HG03060 (cell line): ENCODE measurements at regions not wholly inside any gene's neighbourhood (a gene's known extent, or its start where the extent isn't known, plus 50 kb on each side); places are given as distances from the start of the nearest gene placed in this dataset.

Experiments
- ATAC-seq: cut with Tn5 transposase; IDR thresholded peaks from one replicate; pipeline ENCODE4 v1.9.1; 2021; ENCODE audit warnings: low read depth, moderate number of reproducible peaks; ENCODE audit not compliant: unreplicated experiment

- ATAC-seq, result no peak
These were observed 166.2 kb downstream of the ZIC1 start for GRCh38 chr3:147575391-147575790.

GRCh38 chr3:147582642-147583041 is 173.5 kb downstream of the ZIC1 start:
- ATAC-seq, result no peak

- ATAC-seq, result no peak
These were observed 179.9 kb downstream of the ZIC1 start for GRCh38 chr3:147589016-147589415.

- no peak for ATAC-seq
These were observed 195.0 kb downstream of the ZIC1 start for GRCh38 chr3:147604136-147604535.

GRCh38 chr3:147613725-147614124 is 204.6 kb downstream of the ZIC1 start:
- no peak for ATAC-seq

DNA sequence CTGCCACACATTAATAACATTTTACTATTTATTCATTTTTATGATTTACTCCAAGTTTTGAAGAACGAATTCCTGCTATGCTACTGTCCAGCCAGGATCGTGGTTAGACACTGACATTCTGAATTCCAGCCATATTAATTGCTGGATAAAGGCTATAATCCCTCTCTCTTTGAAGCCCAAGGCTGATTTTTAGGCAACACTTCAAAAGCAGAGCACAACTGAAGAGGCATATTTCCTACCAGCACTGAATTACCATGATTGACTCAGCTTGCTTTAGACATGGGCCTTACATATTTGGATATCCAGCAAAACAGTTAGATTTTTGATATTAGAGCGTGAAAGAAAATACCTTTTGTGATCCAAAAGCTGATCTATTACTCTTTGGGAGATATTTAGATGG is 205.0 kb downstream of the ZIC1 start:
- no peak for ATAC-seq

- ATAC-seq, result no peak
These were observed 205.9 kb downstream of the ZIC1 start for GRCh38 chr3:147615035-147615434.

GRCh38 chr3:147616998-147617619 is 207.9 kb downstream of the ZIC1 start:
- no peak for ATAC-seq

GRCh38 chr3:147618691-147619090 is 209.5 kb downstream of the ZIC1 start:
- ATAC-seq, result no peak

GRCh38 chr3:147619921-147620560 is 210.9 kb downstream of the ZIC1 start:
- no peak for ATAC-seq

DNA sequence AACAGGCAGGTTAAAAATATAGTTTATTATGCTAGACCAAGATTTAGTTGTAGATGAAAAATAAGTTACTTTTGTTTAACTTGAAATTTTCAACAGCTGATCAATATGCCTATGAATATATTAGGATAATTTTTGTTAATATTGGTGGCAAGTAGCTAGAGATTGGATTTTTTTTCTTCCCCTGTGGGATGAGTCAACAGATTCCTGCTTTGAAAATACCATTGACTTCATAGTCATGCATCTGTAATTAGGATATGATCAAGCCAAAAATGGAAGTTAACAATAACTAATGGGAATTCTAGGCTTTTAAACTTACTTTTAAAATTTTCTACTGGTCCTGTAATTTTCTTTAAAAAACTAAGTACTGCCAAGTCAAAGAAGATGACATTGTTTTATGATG is 211.7 kb downstream of the ZIC1 start:
- no peak for ATAC-seq

DNA sequence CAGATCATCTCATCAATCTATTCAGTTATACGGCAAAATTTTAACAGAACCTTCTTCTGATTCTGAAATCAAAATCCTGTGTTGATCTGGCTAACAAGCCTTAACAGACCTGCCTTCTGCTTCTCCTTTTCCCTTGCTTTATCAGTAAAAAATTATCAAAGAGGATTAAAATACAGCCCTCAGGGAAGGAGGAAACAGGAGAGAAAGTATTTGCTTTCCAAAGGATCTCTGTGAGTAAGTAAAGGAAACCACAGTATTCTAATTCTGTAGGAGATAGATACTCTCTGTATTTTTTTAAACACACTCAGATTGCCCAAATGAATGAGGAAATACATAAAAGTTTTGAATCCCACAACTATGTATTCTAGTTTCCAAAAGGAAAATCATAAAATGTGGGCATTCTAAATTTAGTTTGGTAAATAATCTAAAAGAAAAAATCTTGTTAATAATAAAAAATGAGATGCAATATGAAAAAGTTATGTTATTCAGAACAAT is 221.8 kb downstream of the ZIC1 start:
- no peak for ATAC-seq

- no peak for ATAC-seq
These were observed 231.6 kb downstream of the ZIC1 start for GRCh38 chr3:147640781-147641180.

- no peak for ATAC-seq
These were observed 236.6 kb downstream of the ZIC1 start for GRCh38 chr3:147645761-147646160.

- no peak for ATAC-seq
These were observed 240.3 kb downstream of the ZIC1 start for GRCh38 chr3:147649475-147649874.

DNA sequence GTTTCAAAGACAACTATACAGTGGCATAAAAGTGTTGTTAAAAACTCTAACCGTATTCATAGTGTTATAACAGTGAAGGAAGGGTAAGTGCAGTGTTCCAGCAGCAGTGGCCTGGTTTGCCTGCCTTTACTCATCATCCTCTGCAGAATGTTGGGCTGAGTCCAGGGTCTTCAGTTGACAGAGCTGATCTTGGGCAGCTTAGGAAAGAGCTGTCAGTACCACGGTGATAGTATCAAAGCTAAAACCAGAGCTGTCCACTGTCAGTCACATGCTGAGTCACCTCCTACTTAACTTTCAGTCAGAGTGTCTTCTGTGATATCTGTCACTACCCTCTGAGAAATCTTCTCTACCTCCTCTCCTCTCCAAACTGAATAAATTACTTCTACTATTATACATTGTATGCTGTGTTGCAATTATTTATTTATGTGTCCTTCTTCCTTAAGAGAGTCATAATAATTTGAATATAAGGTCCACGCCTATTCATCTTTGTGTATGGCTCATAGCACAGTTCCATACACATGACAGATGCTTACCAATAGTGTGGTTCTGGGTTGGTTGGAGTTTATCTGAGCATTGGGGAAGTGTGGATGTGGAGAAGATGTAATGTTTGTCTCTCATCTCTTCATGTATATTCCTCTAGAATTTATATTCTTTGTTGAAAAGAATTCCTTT is 242.1 kb downstream of the ZIC1 start:
- ATAC-seq, result no peak

DNA sequence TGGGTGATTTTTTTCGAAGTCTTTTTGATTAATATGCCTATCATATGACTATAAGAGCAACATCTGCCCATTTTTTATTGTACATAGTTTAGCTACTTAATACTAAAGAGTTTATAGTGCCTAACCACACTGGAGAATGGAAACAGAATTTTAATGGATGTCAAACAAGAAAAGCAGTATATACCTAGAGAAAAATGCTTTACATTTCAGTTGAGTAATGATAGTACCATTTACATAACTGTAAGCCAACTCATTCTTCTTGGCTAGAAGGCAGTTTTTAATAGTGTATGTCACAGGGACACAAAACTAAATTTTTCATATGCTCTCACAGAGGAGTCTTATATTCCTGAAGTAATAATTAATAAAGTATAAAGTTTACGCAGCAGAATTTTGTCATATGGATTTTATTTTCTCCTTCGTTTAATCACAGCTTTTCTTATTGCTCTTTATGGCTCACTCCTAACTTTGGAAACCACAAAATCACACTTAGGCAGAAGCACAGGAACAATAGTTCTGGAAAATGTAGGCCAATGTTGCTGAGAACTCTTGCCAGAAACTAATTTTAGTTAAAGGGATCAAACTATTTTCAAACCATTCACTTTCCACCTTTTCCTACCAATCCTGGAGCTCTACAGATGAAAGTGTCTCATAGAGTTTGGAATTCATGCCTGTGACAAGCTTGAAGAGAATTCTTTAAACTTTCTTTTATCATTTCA is 243.6 kb downstream of the ZIC1 start:
- ATAC-seq, result no peak

DNA sequence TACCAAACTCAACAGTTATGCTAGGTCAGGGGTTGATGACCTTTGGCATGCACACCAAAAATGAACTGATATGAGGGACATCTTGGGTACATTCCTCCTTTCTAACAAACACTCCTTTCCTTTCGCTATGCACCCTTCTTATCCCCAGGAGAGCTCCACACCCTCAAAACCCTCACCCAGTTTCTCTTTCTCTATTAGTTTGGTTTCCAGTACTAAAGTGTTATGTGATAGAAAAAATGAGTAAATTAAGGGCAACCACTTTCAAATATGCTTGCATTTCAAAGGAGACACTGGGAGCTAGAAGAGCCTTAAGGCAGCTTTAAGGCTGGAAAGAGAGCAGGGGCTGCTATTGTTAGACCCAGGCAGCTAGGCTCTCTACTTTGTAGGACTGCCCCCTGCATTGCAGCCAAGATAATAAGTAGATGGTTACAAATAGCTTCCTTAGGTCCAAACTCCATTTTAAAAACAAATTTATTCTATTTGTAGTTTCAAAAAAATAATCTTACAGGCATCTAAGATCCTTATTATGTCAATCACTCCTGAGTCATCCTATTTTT is 244.3 kb downstream of the ZIC1 start:
- no peak for ATAC-seq

DNA sequence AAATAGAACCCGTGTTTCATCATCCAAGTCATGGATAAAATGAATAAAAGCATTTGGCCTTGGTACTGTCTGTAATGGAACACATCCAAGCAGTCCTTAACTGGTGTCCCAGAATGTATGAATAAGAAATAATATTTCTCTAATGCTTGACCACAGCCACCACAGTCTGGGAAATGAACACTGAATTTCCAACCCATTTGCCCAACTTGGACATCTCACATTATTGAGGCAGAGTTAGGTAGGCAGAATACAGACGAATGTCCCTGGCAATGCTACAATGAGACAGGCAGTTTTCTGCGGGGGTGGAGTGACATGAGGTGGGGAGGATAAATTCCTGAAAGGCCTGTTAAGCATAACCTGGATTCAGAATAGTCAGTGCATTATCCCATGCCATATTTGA is 245.7 kb downstream of the ZIC1 start:
- ATAC-seq, result no peak

DNA sequence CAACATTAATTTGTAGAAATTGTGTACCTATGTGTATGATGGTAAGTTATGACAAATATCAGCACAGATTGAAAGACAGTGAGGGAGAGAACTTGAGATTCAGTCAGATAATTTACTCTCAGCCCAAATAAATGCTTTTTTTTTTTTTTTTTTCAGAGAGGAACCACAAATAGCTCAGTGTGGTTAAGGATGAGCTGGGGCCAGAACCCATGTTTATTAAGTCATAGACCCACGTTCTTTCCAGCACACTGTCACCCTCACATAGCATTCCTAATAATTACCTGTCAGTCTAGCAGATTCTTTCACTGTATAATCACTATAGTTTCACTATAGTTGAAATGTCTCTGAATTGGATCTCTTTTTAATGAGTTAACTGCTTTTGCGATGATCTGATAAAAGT is 246.1 kb downstream of the ZIC1 start:
- no peak for ATAC-seq

DNA sequence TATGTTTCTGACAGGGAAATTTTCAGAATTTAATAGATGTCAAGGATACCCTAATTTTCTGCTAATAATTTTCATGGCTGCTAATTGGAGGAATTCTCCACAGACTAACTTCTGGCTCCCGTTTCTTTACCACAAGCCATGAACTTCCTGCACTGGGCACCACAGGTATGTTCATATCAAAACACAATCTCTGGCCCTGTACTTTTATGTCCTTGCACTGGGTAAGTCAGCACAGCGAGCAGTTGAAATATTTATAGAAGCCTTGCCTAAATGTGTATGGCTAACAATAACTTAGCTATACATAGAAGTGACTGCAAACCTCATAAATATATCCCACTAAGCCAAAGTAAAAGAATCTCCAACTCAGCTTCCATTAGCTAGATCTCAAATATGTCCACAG is 246.9 kb downstream of the ZIC1 start:
- ATAC-seq, result no peak
